ENCODE measurements at regions not wholly inside any gene's neighbourhood (a gene's known extent, or its start where the extent isn't known, plus 50 kb on each side); places are given as distances from the start of the nearest gene placed in this dataset.
"Not testable (repeated sequence)": the region's sequence is repeated elsewhere in the genome, so short reads cannot be mapped to it uniquely, and the experiment has no call there.

- peak; percentile 77 for DNase-seq
These were observed 772.0 kb downstream of the DIAPH3 start for GRCh38 chr13:59391696-59392095.

GRCh38 chr13:59392328-59392727, 771.4 kb downstream of the DIAPH3 start:
- DNase-seq: no peak

DNA sequence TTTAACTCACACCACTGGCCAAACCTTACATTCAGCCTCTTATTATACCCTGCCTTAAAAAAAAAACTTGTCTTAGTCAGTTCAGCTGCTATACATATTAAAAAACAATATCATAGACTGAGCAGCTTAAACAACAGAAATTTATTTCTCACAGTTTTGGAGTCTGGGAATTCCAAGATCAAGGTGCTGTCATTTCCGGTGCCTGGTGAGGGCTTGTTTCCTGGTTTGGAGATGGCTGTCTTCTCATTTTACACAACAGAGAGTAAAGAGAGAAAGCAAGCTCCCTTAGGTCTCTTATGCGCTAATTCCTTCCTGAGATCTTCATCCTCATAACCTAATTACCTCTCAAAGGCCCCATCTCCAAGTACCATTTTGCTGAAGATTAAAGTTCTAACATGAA, 769.2 kb downstream of the DIAPH3 start:
- DNase-seq: no peak

DNA sequence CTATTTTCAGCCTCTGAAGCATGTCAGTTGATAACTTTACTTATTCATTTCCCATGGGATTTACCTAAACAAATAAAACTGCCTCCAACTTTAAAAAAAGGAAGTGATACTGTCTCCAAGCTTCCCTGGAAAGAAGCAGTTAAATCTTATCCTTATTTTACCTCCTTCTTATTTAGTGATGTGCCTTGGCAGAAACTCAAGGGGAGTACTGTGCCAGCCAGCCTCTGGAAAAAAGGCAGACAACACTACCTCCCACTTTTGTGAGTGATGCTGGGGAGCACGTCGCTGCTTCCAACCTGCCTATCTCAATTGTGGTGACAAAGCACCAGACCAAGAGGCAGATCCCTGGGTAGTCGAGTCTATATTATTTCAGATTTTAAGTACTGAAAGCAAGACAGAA, 765.6 kb downstream of the DIAPH3 start:
- no peak for DNase-seq

DNA sequence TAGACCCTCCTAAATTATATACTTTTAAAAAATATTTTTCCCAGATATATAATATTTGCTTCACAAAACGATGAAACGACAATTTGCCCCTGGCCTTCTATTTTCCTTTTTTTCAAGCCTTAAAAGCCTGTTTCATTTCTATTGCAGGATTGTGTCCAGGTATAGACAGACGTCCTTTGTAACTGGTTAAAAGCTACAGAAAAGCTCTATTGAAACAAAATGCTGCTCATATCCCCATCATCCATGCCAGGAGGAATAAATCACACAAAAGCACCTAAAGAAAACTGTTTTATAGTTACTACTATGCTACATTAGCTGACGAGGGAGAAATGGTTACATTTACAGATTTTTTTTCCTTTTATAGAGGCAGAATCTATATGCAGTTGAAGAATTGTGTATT, 765.1 kb downstream of the DIAPH3 start:
- DNase-seq: no peak

DNA sequence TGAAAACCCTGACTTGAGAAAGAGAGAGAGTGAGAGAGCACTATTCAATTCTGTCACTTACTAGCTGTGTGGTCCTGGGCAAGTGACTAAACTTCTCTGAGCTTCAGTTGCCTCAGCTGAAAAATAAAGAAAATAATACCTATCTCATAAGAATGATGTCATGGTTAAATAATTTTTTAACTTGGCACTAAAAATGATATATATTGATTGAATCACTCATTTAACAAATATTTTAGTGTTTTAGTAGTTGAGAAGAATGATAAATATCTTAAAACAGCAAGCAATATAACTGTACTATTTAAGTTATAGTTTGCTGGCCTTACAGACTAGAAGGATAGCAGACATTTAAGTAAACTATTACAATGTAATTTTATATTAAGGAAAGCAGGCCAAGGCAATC, 764.2 kb downstream of the DIAPH3 start:
- DNase-seq: no peak

GRCh38 chr13:59404331-59404730, 759.4 kb downstream of the DIAPH3 start:
- DNase-seq: no peak

GRCh38 chr13:59407251-59407650, 756.5 kb downstream of the DIAPH3 start:
- DNase-seq: not testable (repeated sequence)

DNA sequence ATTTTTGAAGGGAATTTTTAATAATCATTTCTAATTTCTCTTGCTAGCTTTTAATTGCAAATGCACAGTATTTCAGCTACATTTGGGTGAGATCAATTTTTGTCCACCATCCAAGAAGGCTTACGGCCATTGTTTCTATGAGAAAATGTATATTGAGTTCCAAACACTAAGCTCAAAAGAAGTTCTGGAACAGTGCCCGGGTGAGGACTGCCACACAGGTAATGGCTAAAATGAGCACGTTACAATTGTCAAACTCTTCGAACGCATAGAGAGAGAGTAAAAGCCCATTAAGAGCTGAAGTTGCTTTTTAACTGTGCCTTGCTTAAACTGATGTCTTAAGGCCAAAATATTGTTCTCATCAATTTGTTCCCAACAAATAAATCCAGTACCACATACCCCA, 755.0 kb downstream of the DIAPH3 start:
- no peak for DNase-seq

- DNase-seq: no peak
These were observed 754.5 kb downstream of the DIAPH3 start for GRCh38 chr13:59409211-59409610.

- no peak for DNase-seq
These were observed 754.0 kb downstream of the DIAPH3 start for GRCh38 chr13:59409634-59410200.

DNA sequence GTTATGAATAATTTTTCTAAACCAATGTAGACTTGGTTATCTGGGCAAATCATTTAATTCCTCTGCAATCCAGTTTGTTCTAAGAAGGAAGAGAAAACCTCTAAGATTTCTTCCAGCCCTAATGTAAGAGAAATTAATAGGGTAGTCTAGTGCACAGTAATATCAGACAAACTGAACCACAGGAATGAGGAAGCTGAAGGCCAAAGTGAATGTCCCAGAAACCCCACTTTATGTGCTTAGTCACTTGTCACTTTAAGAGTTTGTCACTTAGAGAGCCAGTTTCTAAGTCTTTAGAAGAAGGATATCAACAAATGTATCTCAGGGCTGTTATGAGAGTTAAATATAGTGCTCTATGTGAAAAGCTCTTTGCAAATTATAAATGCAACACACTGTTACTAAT, 750.6 kb downstream of the DIAPH3 start:
- DNase-seq: no peak

DNA sequence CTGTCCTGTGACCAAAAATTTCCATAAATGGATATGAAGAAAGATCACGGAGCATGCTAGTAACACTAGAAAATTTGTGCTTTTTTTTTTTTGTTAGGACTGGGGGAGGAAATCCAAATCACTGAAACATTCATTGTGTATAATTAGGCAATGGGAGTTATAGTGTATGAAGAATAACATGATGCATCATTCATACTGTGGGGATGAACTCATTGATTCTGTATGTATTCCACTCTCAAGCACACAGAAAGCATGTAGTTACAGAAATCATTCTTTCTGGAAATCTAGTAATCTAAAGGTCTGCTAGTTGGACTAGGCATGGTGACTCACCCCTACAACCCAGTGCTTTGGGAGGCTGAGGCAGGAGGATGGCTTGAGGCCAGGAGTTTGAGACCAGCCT, 749.7 kb downstream of the DIAPH3 start:
- DNase-seq: no peak

DNA sequence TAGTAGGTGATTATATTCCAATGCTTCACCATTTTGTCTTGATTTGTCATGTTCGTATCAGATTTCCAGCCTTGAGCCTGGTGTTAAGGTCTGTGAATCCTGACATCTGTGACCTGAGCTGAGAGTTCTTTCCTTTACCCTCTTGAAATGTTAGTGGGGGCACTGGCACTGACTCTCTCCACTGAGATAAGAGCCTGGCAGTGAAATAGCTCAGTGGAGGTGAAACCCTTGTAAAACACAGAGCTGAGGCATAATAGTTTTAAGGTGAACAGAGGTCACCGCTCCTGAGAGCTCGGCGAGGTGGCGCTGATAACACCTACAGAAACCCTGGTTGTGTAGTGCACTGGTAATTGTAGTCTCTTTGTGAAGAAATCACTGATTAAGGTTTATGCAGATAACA, 748.2 kb downstream of the DIAPH3 start:
- DNase-seq: no peak

GRCh38 chr13:59416561-59416960, 747.2 kb downstream of the DIAPH3 start:
- DNase-seq: no peak

DNA sequence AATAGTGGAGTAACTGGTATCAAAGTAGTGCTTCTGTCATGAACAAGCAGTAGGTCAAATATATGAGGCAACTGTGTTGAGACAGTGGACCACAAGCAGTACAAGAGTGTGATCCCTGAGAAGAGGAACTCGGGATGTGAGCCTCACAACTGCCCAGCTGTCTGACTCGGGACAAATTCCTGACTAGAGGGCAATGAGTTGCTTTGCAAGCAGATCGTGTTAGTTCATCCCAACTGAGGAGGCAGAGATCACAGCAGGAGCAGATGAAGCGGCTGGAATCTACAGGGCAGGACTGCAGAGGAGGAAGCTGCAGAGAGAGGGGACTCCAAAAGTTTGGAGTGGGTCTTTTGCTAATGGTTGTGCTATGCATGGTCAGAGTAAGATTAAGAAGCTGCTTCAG, 741.1 kb downstream of the DIAPH3 start:
- DNase-seq: no peak

- no peak for DNase-seq
These were observed 739.9 kb downstream of the DIAPH3 start for GRCh38 chr13:59423708-59424340.

- DNase-seq: no peak
These were observed 739.1 kb downstream of the DIAPH3 start for GRCh38 chr13:59424661-59425060.

DNA sequence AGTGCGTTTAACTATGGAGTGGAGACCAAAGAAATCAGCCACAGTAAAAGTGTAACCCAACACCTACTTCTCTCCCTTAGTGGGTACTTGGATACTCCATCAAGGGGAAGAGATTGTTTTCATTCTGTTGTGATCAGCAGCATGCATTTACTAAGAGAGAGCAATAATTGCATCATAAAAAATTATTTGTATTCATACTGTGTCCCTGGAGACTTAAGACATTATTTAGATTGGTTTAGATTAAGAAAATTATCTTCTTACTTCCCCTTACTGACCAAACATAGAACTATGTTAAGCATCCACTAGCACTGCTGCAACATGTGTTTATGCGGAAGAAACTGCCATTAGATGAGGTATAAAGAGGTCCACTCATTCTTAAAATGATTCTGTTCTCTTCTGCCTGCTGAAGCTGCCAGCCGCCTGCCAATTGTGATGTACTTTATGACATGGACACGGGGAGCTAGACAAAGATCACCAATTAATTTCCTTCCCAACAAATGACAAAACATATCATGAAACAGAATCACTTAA, 738.5 kb downstream of the DIAPH3 start:
- DNase-seq: no peak

DNA sequence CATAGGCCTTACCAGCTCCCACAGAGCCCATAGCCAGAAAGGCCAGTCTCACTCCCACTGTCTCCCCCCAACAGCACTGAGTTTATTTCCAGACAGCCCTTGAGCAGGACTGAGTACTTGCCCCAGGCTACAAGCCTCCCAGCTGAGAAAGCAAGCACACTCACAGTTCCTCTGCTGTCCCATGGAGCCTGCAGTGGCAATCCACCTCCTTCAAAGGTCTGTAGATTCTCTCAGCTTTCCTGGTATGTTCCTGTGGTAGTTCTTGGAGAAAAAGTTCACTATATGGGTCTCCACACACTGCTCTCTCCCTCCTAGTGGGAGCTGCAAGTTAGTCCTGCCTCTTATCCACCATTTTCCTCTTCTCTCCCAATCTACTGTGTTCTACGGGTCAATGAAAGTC, 728.7 kb downstream of the DIAPH3 start:
- no peak for DNase-seq

- DNase-seq: no peak
These were observed 726.0 kb downstream of the DIAPH3 start for GRCh38 chr13:59437544-59438301.

DNA sequence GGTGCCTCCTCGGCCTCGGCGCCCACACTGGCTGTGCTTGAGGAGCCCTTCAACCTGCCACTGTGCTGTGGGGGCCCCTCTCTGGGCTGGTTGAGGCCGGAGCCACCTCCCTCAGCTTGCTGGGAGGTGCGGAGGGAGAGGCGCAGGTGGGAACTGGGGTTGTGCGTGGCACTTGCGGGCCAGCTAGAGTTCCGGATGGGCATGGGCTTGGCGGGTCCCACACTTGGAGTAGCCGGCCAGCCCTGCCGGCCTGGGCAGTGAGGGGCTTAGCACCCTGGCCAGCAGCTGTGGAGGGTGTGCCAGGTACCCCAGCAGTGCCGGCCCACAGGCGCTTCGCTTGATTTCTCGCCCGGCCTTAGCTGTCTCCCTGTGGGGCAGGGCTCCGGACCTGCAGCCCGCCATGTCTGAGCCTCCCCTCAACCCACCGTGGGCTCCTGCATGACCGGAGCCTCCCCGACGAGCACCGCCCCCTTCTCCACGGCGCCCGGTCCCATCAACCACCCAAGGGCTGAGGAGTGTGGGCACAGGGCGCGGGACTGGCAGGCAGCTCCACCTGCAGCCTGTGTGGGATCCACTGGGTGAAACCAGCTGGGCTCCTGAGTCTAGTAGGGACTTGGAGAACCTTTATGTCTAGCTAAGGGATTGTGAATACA, 723.8 kb downstream of the DIAPH3 start:
- DNase-seq: no peak

- not testable (repeated sequence) for DNase-seq
These were observed 722.7 kb downstream of the DIAPH3 start for GRCh38 chr13:59441068-59441467.
